ENCODE measurements at regions not wholly inside any gene's neighbourhood (a gene's known extent, or its start where the extent isn't known, plus 50 kb on each side); places are given as distances from the start of the nearest gene placed in this dataset.

- Histone ChIP-seq H3K56ac (ENCODE audit: extremely low read depth, insufficient read depth, low read length) (no peak overlapping the region), H2AK5ac (ENCODE audit: low read depth, low read length) (no peak overlapping the region), H3K9me3 (ENCODE audit: control insufficient read depth, insufficient read depth, low read length) (no peaks in the 10 kb centered on the region), H3K27ac (ENCODE audit: insufficient read depth, low read length) (no peak overlapping the region), H3K4me3 (ENCODE audit: insufficient read depth, low read depth, low read length) (no peak overlapping the region), H2AK9ac (replicated peaks; ENCODE audit: low read depth, low read length, poor library complexity) (no peak overlapping the region), H2BK20ac (ENCODE audit: low read depth, low read length) (no peak overlapping the region), H2AFZ (replicated peaks; ENCODE audit: low read length, poor library complexity) (no peak overlapping the region), H4K20me1 (ENCODE audit: insufficient read depth, low read length) (no peaks in the 10 kb centered on the region), H3K36me3 (ENCODE audit: control insufficient read depth, insufficient read depth, low read length) (no peaks in the 10 kb centered on the region), H2BK120ac (ENCODE audit: low read depth, low read length) (no peak overlapping the region), H4K91ac (ENCODE audit: insufficient read depth, low read depth, low read length) (no peak overlapping the region), H3K4me2 (ENCODE audit: low read depth, low read length) (no peak overlapping the region), H3K4ac (ENCODE audit: low read depth, low read length) (no peak overlapping the region), H3K9ac (ENCODE audit: low read depth, low read length) (no peak overlapping the region), H4K5ac (ENCODE audit: low read depth, low read length) (no peak overlapping the region), H3K14ac (replicated peaks; ENCODE audit: low read depth, low read length) (no peak overlapping the region), H3K18ac (ENCODE audit: low read depth, low read length) (no peak overlapping the region), H4K8ac (ENCODE audit: low read depth in 2 of 2, low read length in 2 of 2) (no peak overlapping the region), H3K27me3 (ENCODE audit: control insufficient read depth, insufficient read depth, low read length) (no peaks in the 10 kb centered on the region), H3K23ac (ENCODE audit: low read depth, low read length) (no peak overlapping the region), H3K79me1 (ENCODE audit: low read depth in 1 of 2, low read length in 2 of 2) (no peaks in the 10 kb centered on the region), H2BK15ac (ENCODE audit: low read depth, low read length) (no peak overlapping the region), H2BK5ac (ENCODE audit: low read depth, low read length, poor library complexity, severe bottlenecking) (no peak overlapping the region), H3K9me1 (ENCODE audit: insufficient read depth, low read length) (no peaks in the 10 kb centered on the region), H3K4me1 (ENCODE audit: control insufficient read depth, insufficient read depth, low read length) (no peaks in the 10 kb centered on the region)
- ATAC-seq (ENCODE audit: low read depth) (no peak), DNase-seq (no peak)
- ChIA-PET CTCF (no interaction called here), POLR2A (ENCODE audit: unreplicated experiment) (no interaction called here)
- no CpG with 5 or more reads among the region's 4 CpGs for WGBS, 2 experiments (ENCODE audit: extremely low coverage in 2 of 2, insufficient read length in 1 of 2)
- no TSS peak for BruUV-seq (replicated peaks)
- in situ Hi-C loops (cut with MboI; ENCODE audit: low sequenced_read_pairs): no loop called here
- intact Hi-C loops (cut with micrococcal nuclease): no loop called here
- dilution Hi-C loops (cut with HindIII; ENCODE audit: low sequenced_read_pairs, unreplicated experiment): no loop called here
- TF ChIP-seq NFE2L2 (IDR thresholded peaks at IDR 0.05; ENCODE audit: low read depth, low read length) (no peak), ELK1 (IDR thresholded peaks at IDR 0.05; ENCODE audit: borderline replicate concordance, low read depth, low read length) (no peak), BHLHE40 (IDR thresholded peaks at IDR 0.05; ENCODE audit: low read depth, low read length) (no peak), CHD1 (IDR thresholded peaks at IDR 0.05; ENCODE audit: low read depth, low read length) (no peak), SMC3 (IDR thresholded peaks at IDR 0.05; ENCODE audit: low read depth, low read length) (no peak), CEBPB (IDR thresholded peaks at IDR 0.05; ENCODE audit: low read depth, low read length) (no peak), CTCF (conservative IDR thresholded peaks at IDR 0.05; ENCODE audit: low read depth, low read length) (no peak), USF2 (IDR thresholded peaks at IDR 0.05; ENCODE audit: low read depth, low read length) (no peak), RFX5 (IDR thresholded peaks at IDR 0.05; ENCODE audit: low read depth, low read length) (no peak), RCOR1 (IDR thresholded peaks at IDR 0.05; ENCODE audit: insufficient replicate concordance, low read length) (no peak), POLR2A (IDR thresholded peaks at IDR 0.05; ENCODE audit: low read depth, low read length) (no peak), MAZ (IDR thresholded peaks at IDR 0.05; ENCODE audit: borderline replicate concordance, low read depth, low read length) (no peak), RAD21 (IDR thresholded peaks at IDR 0.05; ENCODE audit: low read length) (no peak), FOS (IDR thresholded peaks at IDR 0.05; ENCODE audit: low read depth, low read length) (no peak)
Observed at GRCh38 chr10:111137587-111137986, 60.8 kb downstream of the ADRA2A start.
